Activated T-cell treated with anti-CD3 and anti-CD28 coated beads, Interleukin-2, amount 50 U/mL, for 4 hours (primary cell): ENCODE measurements at regions not wholly inside any gene's neighbourhood (a gene's known extent, or its start where the extent isn't known, plus 50 kb on each side); places are given as distances from the start of the nearest gene placed in this dataset.

ENCODE experiments used
- ATAC-seq, 2 donors: fragments of 200-7000 bp; cut with Tn5 transposase; one replicate each; pipeline ENCODE4 v1.10.0; 2021
- DNase-seq: peaks from one replicate; pipeline ENCODE4 v3.0.0-alpha.2; 2020
- H3K27me3 Mint-ChIP-seq: one replicate; pipeline ENCODE4 v1.8.0; 2021; ENCODE audit warnings: low read depth, mixed read lengths
- H3K36me3 Mint-ChIP-seq: one replicate; pipeline ENCODE4 v1.8.0; 2022; ENCODE audit warnings: mixed read lengths; ENCODE audit not compliant: insufficient read depth
- H3K4me1 Mint-ChIP-seq: one replicate; pipeline ENCODE4 v1.8.0; 2021; ENCODE audit warnings: low read depth, mixed read lengths
- H3K4me3 Mint-ChIP-seq: one replicate; pipeline ENCODE4 v1.8.0; 2021; ENCODE audit warnings: mild to moderate bottlenecking, moderate library complexity, mixed read lengths
- H3K9me3 Mint-ChIP-seq: one replicate; pipeline ENCODE4 v1.8.0; 2021; ENCODE audit warnings: mixed read lengths

- no peak overlapping the region for H3K4me3 Mint-ChIP-seq
- peaks cover 22% of the 10 kb centered on the region for H3K9me3 Mint-ChIP-seq
- no peaks in the 10 kb centered on the region for H3K4me1 Mint-ChIP-seq
- ATAC-seq (no peak), DNase-seq (no peak)
- no peaks in the 10 kb centered on the region for H3K27me3 Mint-ChIP-seq
- no peaks in the 10 kb centered on the region for H3K36me3 Mint-ChIP-seq
Measured at GRCh38 chr4:188680667-188681063, 541.4 kb downstream of the TRIML1 start.

GRCh38 chr4:188682321-188682720 lies 543.1 kb downstream of the TRIML1 start:
- ATAC-seq (no peak), DNase-seq (no peak)
- no peaks in the 10 kb centered on the region for H3K36me3 Mint-ChIP-seq
- no peaks in the 10 kb centered on the region for H3K4me1 Mint-ChIP-seq
- no peaks in the 10 kb centered on the region for H3K27me3 Mint-ChIP-seq
- H3K4me3 Mint-ChIP-seq, result no peak overlapping the region
- peaks cover 24% of the 10 kb centered on the region for H3K9me3 Mint-ChIP-seq

- no peaks in the 10 kb centered on the region for H3K4me1 Mint-ChIP-seq
- peaks cover 25% of the 10 kb centered on the region for H3K9me3 Mint-ChIP-seq
Measured at GRCh38 chr4:188683571-188683970, 544.3 kb downstream of the TRIML1 start.

GRCh38 chr4:188688956-188689355 lies 549.7 kb downstream of the TRIML1 start:
- H3K4me3 Mint-ChIP-seq, result no peak overlapping the region
- ATAC-seq (no peak), DNase-seq (no peak)
- no peaks in the 10 kb centered on the region for H3K4me1 Mint-ChIP-seq
- H3K36me3 Mint-ChIP-seq, result no peaks in the 10 kb centered on the region
- no peaks in the 10 kb centered on the region for H3K27me3 Mint-ChIP-seq
- peaks cover 10% of the 10 kb centered on the region for H3K9me3 Mint-ChIP-seq

More at GRCh38 chr4:188683571-188683970, 544.3 kb downstream of the TRIML1 start:
- H3K36me3 Mint-ChIP-seq, result no peaks in the 10 kb centered on the region
- H3K4me3 Mint-ChIP-seq, result no peak overlapping the region
- no peak for DNase-seq
- H3K27me3 Mint-ChIP-seq, result no peaks in the 10 kb centered on the region
- no peak for ATAC-seq

GRCh38 chr4:188691811-188692210 lies 552.6 kb downstream of the TRIML1 start:
- H3K4me3 Mint-ChIP-seq, result no peak overlapping the region

GRCh38 chr4:188695261-188695660 lies 556.0 kb downstream of the TRIML1 start:
- DNase-seq, result no peak
- ATAC-seq, result no peak
- H3K4me1 Mint-ChIP-seq, result no peaks in the 10 kb centered on the region
- H3K27me3 Mint-ChIP-seq, result no peaks in the 10 kb centered on the region
- peaks cover 4% of the 10 kb centered on the region for H3K9me3 Mint-ChIP-seq
- H3K36me3 Mint-ChIP-seq, result no peaks in the 10 kb centered on the region
- H3K4me3 Mint-ChIP-seq, result no peak overlapping the region

More at GRCh38 chr4:188691811-188692210, 552.6 kb downstream of the TRIML1 start:
- no peak for ATAC-seq
- H3K27me3 Mint-ChIP-seq, result no peaks in the 10 kb centered on the region
- H3K4me1 Mint-ChIP-seq, result no peaks in the 10 kb centered on the region
- DNase-seq, result no peak
- peaks cover 5% of the 10 kb centered on the region for H3K9me3 Mint-ChIP-seq
- H3K36me3 Mint-ChIP-seq, result no peaks in the 10 kb centered on the region

- Mint-ChIP-seq H3K36me3 (no peaks in the 10 kb centered on the region), H3K4me1 (no peaks in the 10 kb centered on the region), H3K9me3 (peaks cover 8% of the 10 kb centered on the region), H3K27me3 (no peaks in the 10 kb centered on the region), H3K4me3 (no peak overlapping the region)
- DNase-seq (no peak), ATAC-seq (no peak)
Measured at GRCh38 chr4:188697243-188697642, 558.0 kb downstream of the TRIML1 start.

GRCh38 chr4:188701952-188702351 lies 562.7 kb downstream of the TRIML1 start:
- ATAC-seq (no peak), DNase-seq (no peak)
- no peak overlapping the region for H3K4me3 Mint-ChIP-seq
- no peaks in the 10 kb centered on the region for H3K36me3 Mint-ChIP-seq
- no peaks in the 10 kb centered on the region for H3K4me1 Mint-ChIP-seq
- H3K9me3 Mint-ChIP-seq, result peaks cover 13% of the 10 kb centered on the region
- H3K27me3 Mint-ChIP-seq, result no peaks in the 10 kb centered on the region

- no peaks in the 10 kb centered on the region for H3K36me3 Mint-ChIP-seq
- no peak for ATAC-seq
- no peak for DNase-seq
- H3K9me3 Mint-ChIP-seq, result peaks cover 13% of the 10 kb centered on the region
- no peak overlapping the region for H3K4me3 Mint-ChIP-seq
- no peaks in the 10 kb centered on the region for H3K27me3 Mint-ChIP-seq
- no peaks in the 10 kb centered on the region for H3K4me1 Mint-ChIP-seq
Measured at GRCh38 chr4:188704288-188704687, 565.0 kb downstream of the TRIML1 start.

- no peak overlapping the region for H3K4me3 Mint-ChIP-seq
- H3K9me3 Mint-ChIP-seq, result peaks cover 12% of the 10 kb centered on the region
- no peaks in the 10 kb centered on the region for H3K27me3 Mint-ChIP-seq
- H3K36me3 Mint-ChIP-seq, result no peaks in the 10 kb centered on the region
- no peaks in the 10 kb centered on the region for H3K4me1 Mint-ChIP-seq
- no peak for ATAC-seq
- no peak for DNase-seq
Measured at GRCh38 chr4:188707036-188707435, 567.8 kb downstream of the TRIML1 start.

GRCh38 chr4:188714501-188714900 lies 575.3 kb downstream of the TRIML1 start:
- Mint-ChIP-seq H3K4me1 (no peaks in the 10 kb centered on the region), H3K27me3 (no peaks in the 10 kb centered on the region), H3K9me3 (peaks cover 20% of the 10 kb centered on the region), H3K4me3 (no peak overlapping the region), H3K36me3 (no peaks in the 10 kb centered on the region)
- DNase-seq (no peak), ATAC-seq (no peak)

- ATAC-seq, result no peak
- H3K4me1 Mint-ChIP-seq, result no peaks in the 10 kb centered on the region
- H3K9me3 Mint-ChIP-seq, result peaks cover 20% of the 10 kb centered on the region
- H3K36me3 Mint-ChIP-seq, result no peaks in the 10 kb centered on the region
- no peaks in the 10 kb centered on the region for H3K27me3 Mint-ChIP-seq
- DNase-seq, result no peak
- no peak overlapping the region for H3K4me3 Mint-ChIP-seq
Measured at GRCh38 chr4:188714907-188715306, 575.7 kb downstream of the TRIML1 start.

- Mint-ChIP-seq H3K36me3 (no peaks in the 10 kb centered on the region), H3K27me3 (no peaks in the 10 kb centered on the region), H3K9me3 (peaks cover 30% of the 10 kb centered on the region), H3K4me1 (no peaks in the 10 kb centered on the region), H3K4me3 (no peak overlapping the region)
- ATAC-seq (no peak), DNase-seq (no peak)
Measured at GRCh38 chr4:188717661-188718060, 578.4 kb downstream of the TRIML1 start.

GRCh38 chr4:188719794-188720193 lies 580.6 kb downstream of the TRIML1 start:
- ATAC-seq (no peak), DNase-seq (no peak)
- H3K4me3 Mint-ChIP-seq, result no peak overlapping the region
- no peaks in the 10 kb centered on the region for H3K27me3 Mint-ChIP-seq
- H3K36me3 Mint-ChIP-seq, result no peaks in the 10 kb centered on the region
- peaks cover 23% of the 10 kb centered on the region for H3K9me3 Mint-ChIP-seq
- H3K4me1 Mint-ChIP-seq, result no peaks in the 10 kb centered on the region

GRCh38 chr4:188722911-188723310 lies 583.7 kb downstream of the TRIML1 start:
- Mint-ChIP-seq H3K4me3 (no peak overlapping the region), H3K9me3 (peaks cover 14% of the 10 kb centered on the region), H3K36me3 (no peaks in the 10 kb centered on the region), H3K4me1 (no peaks in the 10 kb centered on the region), H3K27me3 (no peaks in the 10 kb centered on the region)
- ATAC-seq (no peak), DNase-seq (no peak)

- Mint-ChIP-seq H3K36me3 (no peaks in the 10 kb centered on the region), H3K27me3 (no peaks in the 10 kb centered on the region), H3K4me3 (no peak overlapping the region), H3K9me3 (peaks cover 11% of the 10 kb centered on the region), H3K4me1 (no peaks in the 10 kb centered on the region)
- ATAC-seq, result no peak
- DNase-seq, result no peak
Measured at GRCh38 chr4:188727746-188728145, 588.5 kb downstream of the TRIML1 start.
